ENCODE measurements at regions not wholly inside any gene's neighbourhood (a gene's known extent, or its start where the extent isn't known, plus 50 kb on each side); places are given as distances from the start of the nearest gene placed in this dataset.

DNA sequence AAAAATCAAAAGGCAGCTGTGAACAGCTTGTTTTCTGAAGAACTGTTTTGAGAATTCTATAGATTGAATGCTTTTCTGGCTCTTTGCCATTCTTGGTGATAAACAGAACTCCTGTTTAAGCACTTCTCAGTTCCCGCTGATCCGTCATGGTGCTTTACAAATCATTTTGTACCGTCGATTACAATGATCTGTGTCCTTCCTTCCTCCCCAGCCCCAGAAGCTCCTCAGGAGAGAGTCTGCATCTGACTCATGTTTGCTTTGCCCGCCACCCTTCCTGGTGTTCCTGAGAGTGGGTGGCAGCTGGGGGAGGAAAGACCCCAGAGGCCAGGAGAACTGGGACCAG is 538.6 kb upstream of the MARCKS start:
- no peaks in the 10 kb centered on the region for H3K9me3 ChIP-seq
- TF ChIP-seq, protein P1, sequence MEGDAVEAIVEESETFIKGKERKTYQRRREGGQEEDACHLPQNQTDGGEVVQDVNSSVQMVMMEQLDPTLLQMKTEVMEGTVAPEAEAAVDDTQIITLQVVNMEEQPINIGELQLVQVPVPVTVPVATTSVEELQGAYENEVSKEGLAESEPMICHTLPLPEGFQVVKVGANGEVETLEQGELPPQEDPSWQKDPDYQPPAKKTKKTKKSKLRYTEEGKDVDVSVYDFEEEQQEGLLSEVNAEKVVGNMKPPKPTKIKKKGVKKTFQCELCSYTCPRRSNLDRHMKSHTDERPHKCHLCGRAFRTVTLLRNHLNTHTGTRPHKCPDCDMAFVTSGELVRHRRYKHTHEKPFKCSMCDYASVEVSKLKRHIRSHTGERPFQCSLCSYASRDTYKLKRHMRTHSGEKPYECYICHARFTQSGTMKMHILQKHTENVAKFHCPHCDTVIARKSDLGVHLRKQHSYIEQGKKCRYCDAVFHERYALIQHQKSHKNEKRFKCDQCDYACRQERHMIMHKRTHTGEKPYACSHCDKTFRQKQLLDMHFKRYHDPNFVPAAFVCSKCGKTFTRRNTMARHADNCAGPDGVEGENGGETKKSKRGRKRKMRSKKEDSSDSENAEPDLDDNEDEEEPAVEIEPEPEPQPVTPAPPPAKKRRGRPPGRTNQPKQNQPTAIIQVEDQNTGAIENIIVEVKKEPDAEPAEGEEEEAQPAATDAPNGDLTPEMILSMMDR (IDR thresholded peaks at IDR 0.05): no peak
- DNase-seq: no peak
- intact Hi-C loops (cut with DNase I): no loop called here
- H3K27me3 ChIP-seq: no peaks in the 10 kb centered on the region
- H3K36me3 ChIP-seq: no peaks in the 10 kb centered on the region
- no peak overlapping the region for H3K27ac ChIP-seq
- H3K9ac ChIP-seq (ENCODE audit: low read depth in 2 of 2, low read length in 2 of 2): no peak overlapping the region
- H3K4me3 ChIP-seq: no peak overlapping the region
- no peaks in the 10 kb centered on the region for H3K4me1 ChIP-seq

DNA sequence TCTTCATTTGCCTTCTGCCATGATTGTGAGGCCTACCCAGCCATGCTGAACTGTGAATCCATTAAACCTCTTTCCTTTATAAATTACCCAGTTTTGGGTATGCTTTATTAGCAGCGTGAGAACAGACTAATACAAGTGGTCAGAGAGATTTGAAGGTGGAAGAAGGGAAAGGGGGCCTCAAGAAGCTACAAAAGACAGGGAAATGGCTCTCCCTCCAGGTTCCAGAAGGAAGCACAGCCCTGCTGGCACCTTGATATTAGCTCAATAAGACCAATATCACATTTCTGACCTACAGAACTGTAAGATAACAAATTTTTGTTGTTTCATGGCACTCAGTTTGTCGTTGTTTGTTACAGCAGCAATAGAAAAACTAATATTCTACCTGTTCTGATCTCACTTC is 536.5 kb upstream of the MARCKS start:
- no peak overlapping the region for H3K9ac ChIP-seq (ENCODE audit: low read depth in 2 of 2, low read length in 2 of 2)
- H3K4me1 ChIP-seq: no peaks in the 10 kb centered on the region
- DNase-seq: no peak
- H3K9me3 ChIP-seq: no peaks in the 10 kb centered on the region
- no peaks in the 10 kb centered on the region for H3K27me3 ChIP-seq
- H3K4me3 ChIP-seq: no peak overlapping the region
- H3K27ac ChIP-seq: no peak overlapping the region
- TF ChIP-seq, protein P1 (IDR thresholded peaks at IDR 0.05): no peak
- no peaks in the 10 kb centered on the region for H3K36me3 ChIP-seq
- intact Hi-C loops (cut with DNase I): no loop called here

DNA sequence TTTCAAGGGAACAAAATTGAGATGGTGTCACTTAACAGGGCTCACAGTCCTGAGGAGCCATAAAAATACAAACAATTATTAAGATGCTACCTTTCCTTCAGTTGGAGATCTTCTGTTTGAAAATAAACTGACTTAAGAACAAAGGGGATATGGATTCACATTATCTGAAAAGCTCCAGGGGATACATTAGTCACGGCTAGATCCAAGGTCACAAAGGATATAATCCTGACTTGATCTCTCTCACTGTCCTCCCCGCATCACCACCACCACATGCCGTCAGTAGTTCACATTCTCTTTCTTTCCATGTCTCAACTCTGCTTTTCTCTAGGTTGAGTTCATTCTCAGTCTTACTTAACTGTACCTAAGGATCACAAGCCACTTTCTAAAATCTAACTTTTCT is 530.4 kb upstream of the MARCKS start:
- intact Hi-C loops (cut with DNase I): no loop called here

DNA sequence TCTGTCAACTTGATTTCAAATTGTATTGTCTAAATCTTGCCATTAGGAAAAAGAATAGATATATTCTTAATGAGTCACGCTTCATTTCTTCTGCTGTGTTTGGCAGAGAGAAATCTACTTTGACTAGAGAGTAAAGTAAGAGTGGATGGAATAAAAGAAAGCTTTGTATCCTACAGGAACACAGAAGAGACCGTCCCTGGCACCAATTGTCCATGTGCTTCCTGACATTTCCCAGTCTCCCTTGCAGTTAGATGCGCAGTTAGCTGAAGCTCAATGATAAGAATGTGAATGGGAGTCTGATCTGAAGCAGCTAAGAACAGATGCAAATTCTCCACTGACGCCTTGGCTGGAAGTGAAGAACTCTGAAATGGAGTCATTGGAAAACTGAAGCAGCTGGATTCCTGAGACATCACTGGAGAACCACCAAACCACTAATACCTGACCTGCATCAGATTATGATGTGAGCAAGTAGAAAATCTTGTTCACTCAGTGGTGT is 528.2 kb upstream of the MARCKS start:
- no peaks in the 10 kb centered on the region for H3K27me3 ChIP-seq
- no peak overlapping the region for H3K27ac ChIP-seq
- no peaks in the 10 kb centered on the region for H3K4me1 ChIP-seq
- DNase-seq: no peak
- intact Hi-C loops (cut with DNase I): no loop called here
- H3K36me3 ChIP-seq: no peaks in the 10 kb centered on the region
- H3K4me3 ChIP-seq: no peak overlapping the region
- H3K9ac ChIP-seq (ENCODE audit: low read depth in 2 of 2, low read length in 2 of 2): no peak overlapping the region
- H3K9me3 ChIP-seq: no peaks in the 10 kb centered on the region
- TF ChIP-seq, protein P1 (IDR thresholded peaks at IDR 0.05): no peak

More for the DNA sequence above, 530.4 kb upstream of the MARCKS start:
- no peak for DNase-seq
- Histone ChIP-seq H3K36me3 (no peaks in the 10 kb centered on the region), H3K9me3 (no peaks in the 10 kb centered on the region), H3K27me3 (no peaks in the 10 kb centered on the region), H3K4me1 (no peaks in the 10 kb centered on the region), H3K9ac (ENCODE audit: low read depth in 2 of 2, low read length in 2 of 2) (no peak overlapping the region), H3K27ac (no peak overlapping the region), H3K4me3 (no peak overlapping the region)
- TF ChIP-seq, protein P1 (IDR thresholded peaks at IDR 0.05): no peak

DNA sequence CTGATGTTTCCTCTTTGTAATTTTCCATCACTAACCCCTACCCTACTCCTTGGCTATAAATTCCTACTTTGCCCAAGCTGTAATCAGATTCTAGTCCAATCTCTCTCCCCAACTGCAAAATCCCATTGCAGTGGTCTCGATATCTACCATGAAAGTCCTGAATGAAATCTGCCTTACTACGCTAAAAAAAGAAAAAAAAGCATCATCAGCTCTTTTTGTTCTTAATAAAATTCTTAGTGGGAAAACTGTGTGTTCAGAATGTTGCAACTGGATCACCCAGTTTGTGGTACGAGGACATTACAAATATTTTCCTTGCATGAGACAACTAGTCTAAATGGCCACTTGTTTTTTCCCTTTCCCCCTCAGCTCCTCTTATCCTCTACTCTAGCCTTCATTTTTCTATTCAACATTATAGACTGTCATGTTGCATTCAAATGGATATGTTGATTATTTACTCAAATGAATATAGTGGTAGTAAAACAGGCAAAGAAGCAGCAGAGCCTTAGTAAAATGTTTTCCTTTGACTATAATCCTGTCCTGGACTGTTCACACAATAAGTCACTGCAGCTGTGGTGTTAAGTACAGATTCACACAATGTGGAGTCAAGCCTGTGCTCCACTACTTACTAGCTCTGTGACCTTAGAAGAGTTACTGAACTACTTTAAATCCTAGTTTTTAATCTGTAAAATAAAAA is 527.1 kb upstream of the MARCKS start:
- TF ChIP-seq, protein P1 (IDR thresholded peaks at IDR 0.05): no peak
- Histone ChIP-seq H3K4me3 (no peak overlapping the region), H3K4me1 (no peaks in the 10 kb centered on the region), H3K36me3 (no peaks in the 10 kb centered on the region), H3K27me3 (no peaks in the 10 kb centered on the region), H3K9me3 (no peaks in the 10 kb centered on the region), H3K9ac (ENCODE audit: low read depth in 2 of 2, low read length in 2 of 2) (no peak overlapping the region), H3K27ac (no peak overlapping the region)
- intact Hi-C loops (cut with DNase I): no loop called here
- DNase-seq: no peak
